ENCODE measurements at regions not wholly inside any gene's neighbourhood (a gene's known extent, or its start where the extent isn't known, plus 50 kb on each side); places are given as distances from the start of the nearest gene placed in this dataset.

DNA sequence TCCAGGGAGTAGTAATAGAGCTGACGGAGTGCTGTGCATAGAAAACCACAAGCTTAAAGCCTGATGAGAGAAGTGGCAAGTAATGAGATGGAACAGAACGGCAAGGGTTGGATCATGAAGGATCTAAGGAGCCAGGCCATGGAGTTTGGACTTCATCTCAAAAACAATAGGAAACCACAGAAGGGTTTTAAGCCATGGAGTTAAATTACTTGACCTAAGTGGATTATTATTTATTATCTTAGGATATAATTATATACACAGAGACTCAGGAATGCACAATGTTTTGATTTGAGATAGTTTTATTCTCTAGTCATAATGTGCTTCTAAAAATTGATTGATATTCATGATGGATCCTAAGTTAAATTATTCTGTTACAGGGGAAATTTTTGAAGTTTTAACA is 242.4 kb downstream of the PLPP3 start:
- no peak for TF ChIP-seq EZH2 (IDR thresholded peaks at IDR 0.05)
- no peak for TF ChIP-seq POLR2AphosphoS5 (IDR thresholded peaks at IDR 0.05; ENCODE audit: borderline replicate concordance, low read depth, low read length)
